Fibroblast of the aortic adventitia (primary cell): ENCODE measurements at regions not wholly inside any gene's neighbourhood (a gene's known extent, or its start where the extent isn't known, plus 50 kb on each side); places are given as distances from the start of the nearest gene placed in this dataset.

Experiments used
- DNase-seq: peaks from one replicate; pipeline ENCODE4 v3.0.0-alpha.2; 2010; ENCODE audit warnings: low read depth
- H3K4me3 ChIP-seq: 2 replicates; pipeline ENCODE4 v1.5.1; 2011; ENCODE audit warnings: low read depth, mild to moderate bottlenecking, control low read depth, low read length, moderate library complexity
- TF ChIP-seq, protein P1 (sequence below): IDR thresholded peaks from 2 replicates; pipeline ENCODE4 v1.5.1; 2011; ENCODE audit warnings: mild to moderate bottlenecking, low read length, control low read depth, inconsistent platforms; ENCODE audit not compliant: insufficient read depth

DNA sequence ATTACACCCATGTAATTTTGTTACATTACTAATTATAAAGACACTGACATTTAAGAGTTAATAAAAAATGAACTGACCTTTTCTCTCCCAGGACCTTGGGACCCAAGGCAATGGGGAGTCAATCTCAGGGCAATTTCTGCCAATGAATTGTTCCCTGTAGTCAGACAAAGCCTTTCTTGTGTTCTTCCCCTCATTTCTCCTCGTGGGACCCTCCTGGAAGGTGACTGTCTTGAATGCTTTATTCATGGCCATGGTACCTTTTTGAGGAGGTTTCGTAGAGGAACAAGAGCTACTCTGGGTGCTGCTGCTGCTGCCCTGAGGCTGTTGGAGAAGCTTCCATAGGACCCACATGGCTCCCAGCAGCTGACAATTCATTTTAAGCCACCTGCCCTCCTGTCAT lies 190.3 kb downstream of the SNX18 start:
- no peak for DNase-seq
- TF ChIP-seq, protein P1, sequence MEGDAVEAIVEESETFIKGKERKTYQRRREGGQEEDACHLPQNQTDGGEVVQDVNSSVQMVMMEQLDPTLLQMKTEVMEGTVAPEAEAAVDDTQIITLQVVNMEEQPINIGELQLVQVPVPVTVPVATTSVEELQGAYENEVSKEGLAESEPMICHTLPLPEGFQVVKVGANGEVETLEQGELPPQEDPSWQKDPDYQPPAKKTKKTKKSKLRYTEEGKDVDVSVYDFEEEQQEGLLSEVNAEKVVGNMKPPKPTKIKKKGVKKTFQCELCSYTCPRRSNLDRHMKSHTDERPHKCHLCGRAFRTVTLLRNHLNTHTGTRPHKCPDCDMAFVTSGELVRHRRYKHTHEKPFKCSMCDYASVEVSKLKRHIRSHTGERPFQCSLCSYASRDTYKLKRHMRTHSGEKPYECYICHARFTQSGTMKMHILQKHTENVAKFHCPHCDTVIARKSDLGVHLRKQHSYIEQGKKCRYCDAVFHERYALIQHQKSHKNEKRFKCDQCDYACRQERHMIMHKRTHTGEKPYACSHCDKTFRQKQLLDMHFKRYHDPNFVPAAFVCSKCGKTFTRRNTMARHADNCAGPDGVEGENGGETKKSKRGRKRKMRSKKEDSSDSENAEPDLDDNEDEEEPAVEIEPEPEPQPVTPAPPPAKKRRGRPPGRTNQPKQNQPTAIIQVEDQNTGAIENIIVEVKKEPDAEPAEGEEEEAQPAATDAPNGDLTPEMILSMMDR, result no peak

GRCh38 chr5:54705994-54706653 lies 188.6 kb downstream of the SNX18 start:
- DNase-seq, result no peak
- TF ChIP-seq, protein P1, result no peak
- no peak overlapping the region for H3K4me3 ChIP-seq

More for the DNA sequence above, 190.3 kb downstream of the SNX18 start:
- no peak overlapping the region for H3K4me3 ChIP-seq

DNA sequence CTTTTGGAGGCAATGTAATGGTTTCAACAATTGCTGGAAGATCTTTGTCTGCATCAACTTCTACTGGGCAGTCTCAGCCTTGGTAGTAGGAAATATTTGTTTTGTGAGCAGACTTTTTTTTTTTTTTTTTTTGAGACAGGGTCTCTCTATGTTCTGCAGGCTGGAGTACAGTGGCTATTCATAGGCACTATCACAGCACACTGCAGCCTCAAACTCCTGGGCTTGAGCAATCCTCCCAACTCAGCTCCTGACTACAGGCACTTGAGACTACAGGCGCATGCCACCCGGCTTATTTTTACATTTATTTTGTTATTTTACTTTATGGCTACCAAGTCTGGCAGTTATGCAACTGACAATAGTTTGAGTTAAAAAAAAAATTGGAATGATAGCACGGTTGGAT lies 187.3 kb downstream of the SNX18 start:
- H3K4me3 ChIP-seq, result no peak overlapping the region
- TF ChIP-seq, protein P1, result no peak
- DNase-seq, result no peak

GRCh38 chr5:54704333-54704732 lies 186.8 kb downstream of the SNX18 start:
- DNase-seq, result no peak
- H3K4me3 ChIP-seq, result no peak overlapping the region
- TF ChIP-seq, protein P1, result no peak

DNA sequence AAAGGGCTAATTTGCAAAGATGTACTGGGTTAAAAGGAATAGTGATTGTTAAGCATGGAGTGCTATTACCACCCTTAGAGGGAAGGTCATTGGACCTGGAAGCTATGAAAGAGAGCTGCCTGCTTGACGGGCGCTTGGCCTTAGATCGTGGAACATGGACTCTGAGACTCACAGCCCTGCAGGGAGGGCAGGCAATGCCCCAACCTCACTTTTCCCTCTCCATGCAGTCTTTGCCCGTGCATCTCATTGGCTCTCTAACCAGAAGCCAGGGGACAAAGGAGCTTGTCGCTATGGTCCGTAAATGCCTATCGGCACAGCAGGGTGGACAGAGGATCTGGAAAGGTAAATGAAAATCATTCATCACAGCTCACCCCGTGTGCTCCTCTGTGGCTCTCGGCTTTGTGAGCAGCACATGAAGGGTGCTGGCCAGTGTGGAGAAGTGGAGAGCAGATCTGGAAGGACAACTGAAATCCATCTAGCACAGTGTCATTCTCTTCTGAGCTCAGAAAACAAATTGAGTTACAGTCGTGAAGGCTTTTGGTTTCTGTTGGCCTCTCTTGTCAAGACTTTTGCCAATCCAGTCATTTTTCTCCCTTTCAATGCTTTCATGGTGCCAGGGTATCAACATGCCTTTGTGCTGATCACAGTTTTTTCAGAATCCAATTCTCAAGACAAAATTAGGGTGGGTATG lies 186.2 kb downstream of the SNX18 start:
- no peak for DNase-seq

GRCh38 chr5:54703133-54703532 lies 185.6 kb downstream of the SNX18 start:
- TF ChIP-seq, protein P1, result no peak
- peak; percentile 93 for DNase-seq
- H3K4me3 ChIP-seq, result no peak overlapping the region

More for the DNA sequence above, 186.2 kb downstream of the SNX18 start:
- TF ChIP-seq, protein P1, result no peak
- no peak overlapping the region for H3K4me3 ChIP-seq
